Right atrium auricular region (tissue), 2 donors: ENCODE measurements at regions not wholly inside any gene's neighbourhood (a gene's known extent, or its start where the extent isn't known, plus 50 kb on each side); places are given as distances from the start of the nearest gene placed in this dataset.

ENCODE experiments used
- DNase-seq: peaks from one replicate; pipeline ENCODE4 v3.0.0-alpha.2; 2019; ENCODE audit warnings: low spot score
- H3K27ac ChIP-seq, 2 donors: fragments of 200-600 bp; sonication (generic); 1 replicate in 1 of 2; 2 replicates in 1 of 2; pipeline ENCODE4 v1.5.1; 2016 to 2019
- H3K27me3 ChIP-seq, 2 donors: fragments of 200-600 bp; sonication (generic); one replicate each; pipeline versions ENCODE4 v1.5.1 to v1.6.0; 2017 to 2019
- H3K36me3 ChIP-seq: fragments of 200-600 bp; sonication (generic); one replicate; pipeline ENCODE4 v1.5.1; 2016
- H3K4me1 ChIP-seq, 2 donors: fragments of 200-600 bp; sonication (generic); one replicate each; pipeline versions ENCODE4 v1.5.1 to v1.6.0; 2017 to 2019
- H3K4me3 ChIP-seq, 2 donors: fragments of 200-600 bp; sonication (generic); 1 replicate in 1 of 2; 2 replicates in 1 of 2; pipeline ENCODE4 v1.5.1; 2017 to 2019; ENCODE audit warnings: mild to moderate bottlenecking in 1 of 2, moderate library complexity in 1 of 2
- H3K9me3 ChIP-seq, 2 donors: fragments of 200-600 bp; sonication (generic); one replicate each; pipeline ENCODE4 v1.5.1; 2019
- TF ChIP-seq, protein P1 (sequence below), 2 donors: fragments of 200-600 bp; sonication (generic); IDR thresholded peaks; one replicate each; pipeline ENCODE4 v1.5.1; 2019; ENCODE audit warnings: antibody characterized with exemption in 2 of 2

DNA sequence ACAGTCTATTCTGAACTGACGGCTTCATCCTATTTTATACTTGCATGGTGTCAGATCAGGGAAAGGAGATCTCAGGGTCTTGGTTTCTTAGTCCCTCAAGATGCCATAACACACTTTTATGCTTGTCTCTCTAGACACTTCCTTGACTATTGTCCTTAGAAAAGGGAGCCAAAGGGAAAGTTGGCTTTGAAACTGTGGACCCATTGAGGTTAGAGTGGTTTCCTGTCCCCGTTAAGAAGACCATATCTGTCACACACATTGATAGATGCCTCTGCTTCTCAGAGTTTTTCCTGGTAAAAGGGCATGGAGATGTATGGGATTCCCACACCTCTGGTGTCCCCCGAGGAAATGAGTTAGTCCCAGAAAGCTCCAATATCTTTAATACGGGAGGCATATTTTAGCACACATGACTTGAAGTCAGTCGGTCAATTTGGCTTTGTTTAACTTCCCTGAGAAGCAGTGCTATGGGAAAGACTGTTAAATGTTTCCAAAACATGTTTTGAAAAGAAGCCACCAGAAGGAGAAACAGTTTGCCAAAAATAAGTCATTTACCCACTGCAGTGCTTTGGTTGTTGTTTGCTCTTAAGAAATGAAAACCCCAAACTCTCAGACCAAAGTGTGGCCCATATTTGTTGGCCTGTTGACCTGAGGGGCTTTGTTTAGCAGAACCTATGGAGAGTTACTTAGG lies 133.4 kb upstream of the CXCR4 start:
- no peaks in the 10 kb centered on the region for H3K27me3 ChIP-seq
- no peaks in the 10 kb centered on the region for H3K36me3 ChIP-seq
- H3K9me3 ChIP-seq, result no peaks in the 10 kb centered on the region
- H3K4me1 ChIP-seq, result peaks cover 0 to 14% of the 10 kb centered on the region in 2 donors
- no peak overlapping the region for H3K4me3 ChIP-seq
- no peak overlapping the region for H3K27ac ChIP-seq
- TF ChIP-seq, protein P1, sequence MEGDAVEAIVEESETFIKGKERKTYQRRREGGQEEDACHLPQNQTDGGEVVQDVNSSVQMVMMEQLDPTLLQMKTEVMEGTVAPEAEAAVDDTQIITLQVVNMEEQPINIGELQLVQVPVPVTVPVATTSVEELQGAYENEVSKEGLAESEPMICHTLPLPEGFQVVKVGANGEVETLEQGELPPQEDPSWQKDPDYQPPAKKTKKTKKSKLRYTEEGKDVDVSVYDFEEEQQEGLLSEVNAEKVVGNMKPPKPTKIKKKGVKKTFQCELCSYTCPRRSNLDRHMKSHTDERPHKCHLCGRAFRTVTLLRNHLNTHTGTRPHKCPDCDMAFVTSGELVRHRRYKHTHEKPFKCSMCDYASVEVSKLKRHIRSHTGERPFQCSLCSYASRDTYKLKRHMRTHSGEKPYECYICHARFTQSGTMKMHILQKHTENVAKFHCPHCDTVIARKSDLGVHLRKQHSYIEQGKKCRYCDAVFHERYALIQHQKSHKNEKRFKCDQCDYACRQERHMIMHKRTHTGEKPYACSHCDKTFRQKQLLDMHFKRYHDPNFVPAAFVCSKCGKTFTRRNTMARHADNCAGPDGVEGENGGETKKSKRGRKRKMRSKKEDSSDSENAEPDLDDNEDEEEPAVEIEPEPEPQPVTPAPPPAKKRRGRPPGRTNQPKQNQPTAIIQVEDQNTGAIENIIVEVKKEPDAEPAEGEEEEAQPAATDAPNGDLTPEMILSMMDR (IDR thresholded peaks at IDR 0.05), result no peak
- no peak for DNase-seq

DNA sequence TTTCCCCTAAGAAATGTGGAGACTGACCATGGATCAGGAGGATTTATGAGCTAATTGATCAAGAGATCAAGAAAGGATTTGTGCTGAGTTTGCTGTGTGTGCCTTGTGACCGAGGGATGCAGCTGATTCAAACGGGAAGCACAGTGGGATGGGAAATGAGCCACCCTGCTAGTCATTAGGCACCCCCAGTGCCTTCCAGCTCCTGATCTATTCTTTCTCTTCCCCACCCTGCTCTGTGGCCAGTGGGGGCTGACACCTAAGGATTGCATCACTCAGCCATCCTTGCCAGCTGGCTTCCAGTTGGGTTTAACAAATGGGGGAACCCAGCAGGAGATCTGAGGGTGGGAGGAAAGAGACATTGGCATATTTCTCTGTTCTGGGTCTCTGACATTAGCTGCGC lies 132.2 kb upstream of the CXCR4 start:
- DNase-seq, result no peak
- peaks cover 0 to 21% of the 10 kb centered on the region in 2 donors for H3K4me1 ChIP-seq

DNA sequence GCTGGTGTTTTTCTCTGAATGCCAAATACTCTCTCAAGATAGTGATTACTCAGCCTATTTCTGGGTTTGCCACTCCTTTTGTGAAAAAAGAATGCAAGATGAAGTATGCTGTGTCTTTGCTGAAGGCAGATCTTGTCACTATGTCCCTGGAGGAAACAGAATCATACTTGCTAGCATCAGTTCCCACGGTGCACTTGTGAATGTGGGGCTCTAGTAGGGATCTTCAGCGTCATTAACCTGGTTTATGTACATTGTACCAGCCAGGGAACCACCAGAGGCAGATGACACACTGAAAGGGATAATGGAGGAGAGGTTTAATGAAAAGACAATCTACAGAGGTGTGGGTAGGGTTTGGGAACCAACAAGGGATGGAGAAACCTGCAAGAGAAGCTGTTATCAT lies 131.0 kb upstream of the CXCR4 start:
- Histone ChIP-seq H3K36me3 (no peaks in the 10 kb centered on the region), H3K27me3 (no peaks in the 10 kb centered on the region), H3K9me3 (no peaks in the 10 kb centered on the region), H3K4me1 (peaks cover 0 to 21% of the 10 kb centered on the region in 2 donors), H3K27ac (no peak overlapping the region), H3K4me3 (no peak overlapping the region)
- no peak for DNase-seq
- TF ChIP-seq, protein P1 (IDR thresholded peaks at IDR 0.05), result no peak

More for the DNA sequence above, 132.2 kb upstream of the CXCR4 start:
- Histone ChIP-seq H3K27ac (no peak overlapping the region), H3K27me3 (no peaks in the 10 kb centered on the region), H3K9me3 (no peaks in the 10 kb centered on the region), H3K4me3 (no peak overlapping the region), H3K36me3 (no peaks in the 10 kb centered on the region)
- TF ChIP-seq, protein P1 (IDR thresholded peaks at IDR 0.05), result no peak

DNA sequence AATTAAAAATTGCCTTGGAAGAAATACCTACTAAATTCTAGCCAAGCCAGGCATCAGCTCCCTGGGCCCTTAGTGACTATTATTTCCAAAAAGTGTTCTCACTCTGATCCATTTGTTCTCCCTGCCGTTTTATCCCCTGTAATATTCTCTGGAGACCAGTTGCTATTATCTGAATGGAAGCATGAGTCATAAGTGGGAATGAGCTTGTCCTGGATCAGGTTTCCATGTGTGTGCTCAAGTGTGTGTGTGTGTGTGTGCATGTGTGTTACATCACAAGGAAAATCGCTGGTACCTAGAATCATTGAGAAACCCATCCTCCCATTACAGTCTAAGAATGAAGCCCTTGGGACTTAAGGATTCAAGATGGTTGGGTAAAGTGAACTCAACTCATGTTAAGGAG lies 130.3 kb upstream of the CXCR4 start:
- DNase-seq, result no peak
- Histone ChIP-seq H3K4me3 (no peak overlapping the region), H3K9me3 (no peaks in the 10 kb centered on the region), H3K27ac (no peak overlapping the region), H3K4me1 (peaks cover 0 to 21% of the 10 kb centered on the region in 2 donors), H3K27me3 (no peaks in the 10 kb centered on the region), H3K36me3 (no peaks in the 10 kb centered on the region)
- TF ChIP-seq, protein P1 (IDR thresholded peaks at IDR 0.05), result no peak

DNA sequence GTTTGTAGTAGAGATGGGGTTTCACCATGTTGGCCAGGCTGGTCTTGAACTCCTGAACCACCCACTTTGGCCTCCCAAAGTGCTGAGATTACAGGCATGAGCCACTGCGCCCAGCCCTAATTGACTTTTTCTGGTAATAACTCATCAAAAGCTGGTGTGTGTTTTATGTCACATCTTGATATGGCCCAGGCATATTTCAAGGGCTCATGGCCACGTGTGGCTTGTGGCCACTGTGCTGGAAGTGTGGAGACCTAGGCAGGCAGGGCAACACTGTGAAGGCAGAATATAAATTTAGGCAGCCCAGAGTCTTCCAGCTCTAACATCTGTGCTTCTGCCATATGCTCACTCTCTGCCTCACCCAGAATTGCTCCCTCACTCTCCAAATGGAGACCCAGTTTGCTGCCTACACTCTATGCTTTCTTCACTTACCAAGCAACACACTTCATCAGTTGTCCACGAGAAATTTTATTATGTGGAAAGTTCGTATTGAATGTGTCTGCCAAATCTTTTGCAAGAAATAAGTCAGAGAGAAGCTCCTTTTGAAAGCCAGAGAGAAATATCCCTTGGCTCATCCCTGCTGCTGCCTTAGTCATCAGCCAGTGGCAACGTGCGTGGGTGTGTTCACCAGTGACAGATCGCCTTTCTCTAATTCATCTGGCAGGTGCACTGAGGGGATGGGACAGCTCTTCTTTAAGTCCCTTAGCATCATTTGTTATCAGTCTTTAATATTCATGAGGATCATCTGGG lies 129.4 kb upstream of the CXCR4 start:
- TF ChIP-seq, protein P1 (IDR thresholded peaks at IDR 0.05), result no peak
- H3K27ac ChIP-seq, result no peak overlapping the region

More for the DNA sequence above, 129.4 kb upstream of the CXCR4 start:
- H3K27me3 ChIP-seq, result no peaks in the 10 kb centered on the region
- peaks cover 0 to 21% of the 10 kb centered on the region in 2 donors for H3K4me1 ChIP-seq
- no peaks in the 10 kb centered on the region for H3K9me3 ChIP-seq
- H3K4me3 ChIP-seq, result no peak overlapping the region
- DNase-seq, result peak; percentile 76
- H3K36me3 ChIP-seq, result no peaks in the 10 kb centered on the region
